ENCODE measurements at regions not wholly inside any gene's neighbourhood (a gene's known extent, or its start where the extent isn't known, plus 50 kb on each side); places are given as distances from the start of the nearest gene placed in this dataset.
"Not testable (repeated sequence)": the region's sequence is repeated elsewhere in the genome, so short reads cannot be mapped to it uniquely, and the experiment has no call there.

DNA sequence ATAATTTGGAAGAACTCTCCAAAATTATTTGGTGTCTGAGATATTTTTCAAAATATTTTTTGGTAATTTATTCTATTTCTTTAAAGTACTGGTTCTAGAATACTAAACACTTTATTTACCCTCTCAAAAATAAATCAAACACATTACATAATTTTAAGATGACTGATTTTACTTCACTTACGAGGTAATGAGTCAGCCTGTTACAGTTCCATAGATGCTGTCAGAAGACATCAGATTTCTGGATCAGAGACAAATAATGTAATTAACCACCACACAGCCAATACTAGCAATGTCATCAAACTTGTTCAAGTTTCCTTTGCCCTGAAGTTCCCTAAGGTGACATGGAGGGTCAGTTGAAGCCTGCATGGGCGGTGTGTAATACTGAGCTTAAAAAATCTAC, 106.1 kb upstream of the CDH9 start:
- no peak overlapping the region for H3K9ac ChIP-seq (ENCODE audit: low read depth in 1 of 3, low read length in 3 of 3)

DNA sequence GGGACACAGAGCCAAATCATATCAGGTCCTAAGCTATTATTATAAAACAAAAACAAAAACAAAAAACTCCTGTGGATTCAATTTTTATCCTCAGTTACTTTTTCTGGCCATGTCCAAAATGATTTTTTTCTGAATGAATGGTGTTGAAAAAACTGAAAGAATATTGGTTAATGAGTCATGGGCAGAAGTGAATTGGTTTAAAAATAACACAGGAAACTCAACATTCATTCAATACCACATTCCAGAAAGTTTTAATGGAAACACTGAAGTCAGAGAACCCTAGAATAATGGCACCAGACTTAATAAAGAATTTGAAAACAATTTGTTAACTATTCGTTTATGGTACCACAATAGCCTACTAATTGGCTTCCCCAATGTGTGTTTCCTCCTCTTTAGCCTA, 102.4 kb upstream of the CDH9 start:
- H3K36me3 ChIP-seq (ENCODE audit: control insufficient read depth in 3 of 3, insufficient read depth in 3 of 3, low read length in 3 of 3), result no peaks in the 10 kb centered on the region
- no peak overlapping the region for H3K27ac ChIP-seq (ENCODE audit: low read depth, low read length)
- H3K27me3 ChIP-seq (ENCODE audit: control insufficient read depth in 3 of 3, insufficient read depth in 3 of 3, low read length in 3 of 3), result no peaks in the 10 kb centered on the region
- H3K4me3 ChIP-seq (ENCODE audit: low read length in 3 of 3), result no peak overlapping the region
- no peak overlapping the region for H3K9ac ChIP-seq (ENCODE audit: low read depth in 1 of 3, low read length in 3 of 3)
- H3K9me3 ChIP-seq (ENCODE audit: control insufficient read depth in 3 of 3, low read length in 3 of 3), result no peaks in the 10 kb centered on the region
- H3K4me1 ChIP-seq (ENCODE audit: control insufficient read depth in 3 of 3, insufficient read depth in 3 of 3, low read length in 3 of 3), result no peaks in the 10 kb centered on the region

More for the DNA sequence above, 106.1 kb upstream of the CDH9 start:
- H3K27me3 ChIP-seq (ENCODE audit: control insufficient read depth in 3 of 3, insufficient read depth in 3 of 3, low read length in 3 of 3), result no peaks in the 10 kb centered on the region
- H3K36me3 ChIP-seq (ENCODE audit: control insufficient read depth in 3 of 3, insufficient read depth in 3 of 3, low read length in 3 of 3), result no peaks in the 10 kb centered on the region
- H3K9me3 ChIP-seq (ENCODE audit: control insufficient read depth in 3 of 3, low read length in 3 of 3), result no peaks in the 10 kb centered on the region
- H3K4me1 ChIP-seq (ENCODE audit: control insufficient read depth in 3 of 3, insufficient read depth in 3 of 3, low read length in 3 of 3), result no peaks in the 10 kb centered on the region
- no peak overlapping the region for H3K4me3 ChIP-seq (ENCODE audit: low read length in 3 of 3)
- H3K27ac ChIP-seq (ENCODE audit: low read depth, low read length), result no peak overlapping the region

GRCh38 chr5:27130587-27130986, 92.2 kb upstream of the CDH9 start:
- Histone ChIP-seq H3K36me3 (ENCODE audit: control insufficient read depth in 3 of 3, insufficient read depth in 3 of 3, low read length in 3 of 3) (no peaks in the 10 kb centered on the region), H3K9me3 (ENCODE audit: control insufficient read depth in 3 of 3, low read length in 3 of 3) (no peaks in the 10 kb centered on the region), H3K27ac (ENCODE audit: low read depth, low read length) (no peak overlapping the region), H3K27me3 (ENCODE audit: control insufficient read depth in 3 of 3, insufficient read depth in 3 of 3, low read length in 3 of 3) (no peaks in the 10 kb centered on the region), H3K4me3 (ENCODE audit: low read length in 3 of 3) (no peak overlapping the region), H3K9ac (ENCODE audit: low read depth in 1 of 3, low read length in 3 of 3) (no peak overlapping the region), H3K4me1 (ENCODE audit: control insufficient read depth in 3 of 3, insufficient read depth in 3 of 3, low read length in 3 of 3) (no peaks in the 10 kb centered on the region)

- no peak overlapping the region for H3K4me3 ChIP-seq (ENCODE audit: low read length in 3 of 3)
- no peak overlapping the region for H3K27ac ChIP-seq (ENCODE audit: low read depth, low read length)
- H3K9ac ChIP-seq (ENCODE audit: low read depth in 1 of 3, low read length in 3 of 3), result no peak overlapping the region
- no peaks in the 10 kb centered on the region for H3K27me3 ChIP-seq (ENCODE audit: control insufficient read depth in 3 of 3, insufficient read depth in 3 of 3, low read length in 3 of 3)
- no peaks in the 10 kb centered on the region for H3K4me1 ChIP-seq (ENCODE audit: control insufficient read depth in 3 of 3, insufficient read depth in 3 of 3, low read length in 3 of 3)
- H3K36me3 ChIP-seq (ENCODE audit: control insufficient read depth in 3 of 3, insufficient read depth in 3 of 3, low read length in 3 of 3), result no peaks in the 10 kb centered on the region
- no peaks in the 10 kb centered on the region for H3K9me3 ChIP-seq (ENCODE audit: control insufficient read depth in 3 of 3, low read length in 3 of 3)
Measured at GRCh38 chr5:27129926-27130325, 91.5 kb upstream of the CDH9 start.

- no peak overlapping the region for H3K4me3 ChIP-seq (ENCODE audit: low read length in 3 of 3)
- no peaks in the 10 kb centered on the region for H3K4me1 ChIP-seq (ENCODE audit: control insufficient read depth in 3 of 3, insufficient read depth in 3 of 3, low read length in 3 of 3)
- no peak overlapping the region for H3K9ac ChIP-seq (ENCODE audit: low read depth in 1 of 3, low read length in 3 of 3)
- no peaks in the 10 kb centered on the region for H3K27me3 ChIP-seq (ENCODE audit: control insufficient read depth in 3 of 3, insufficient read depth in 3 of 3, low read length in 3 of 3)
- no peaks in the 10 kb centered on the region for H3K9me3 ChIP-seq (ENCODE audit: control insufficient read depth in 3 of 3, low read length in 3 of 3)
- no peak overlapping the region for H3K27ac ChIP-seq (ENCODE audit: low read depth, low read length)
- no peaks in the 10 kb centered on the region for H3K36me3 ChIP-seq (ENCODE audit: control insufficient read depth in 3 of 3, insufficient read depth in 3 of 3, low read length in 3 of 3)
Measured at GRCh38 chr5:27125856-27126255, 87.5 kb upstream of the CDH9 start.

GRCh38 chr5:27124590-27124989, 86.2 kb upstream of the CDH9 start:
- H3K27ac ChIP-seq (ENCODE audit: low read depth, low read length), result no peak overlapping the region
- H3K9ac ChIP-seq (ENCODE audit: low read depth in 1 of 3, low read length in 3 of 3), result no peak overlapping the region
- no peak overlapping the region for H3K4me3 ChIP-seq (ENCODE audit: low read length in 3 of 3)
- H3K27me3 ChIP-seq (ENCODE audit: control insufficient read depth in 3 of 3, insufficient read depth in 3 of 3, low read length in 3 of 3), result no peaks in the 10 kb centered on the region
- H3K9me3 ChIP-seq (ENCODE audit: control insufficient read depth in 3 of 3, low read length in 3 of 3), result no peaks in the 10 kb centered on the region
- H3K36me3 ChIP-seq (ENCODE audit: control insufficient read depth in 3 of 3, insufficient read depth in 3 of 3, low read length in 3 of 3), result no peaks in the 10 kb centered on the region
- H3K4me1 ChIP-seq (ENCODE audit: control insufficient read depth in 3 of 3, insufficient read depth in 3 of 3, low read length in 3 of 3), result no peaks in the 10 kb centered on the region

DNA sequence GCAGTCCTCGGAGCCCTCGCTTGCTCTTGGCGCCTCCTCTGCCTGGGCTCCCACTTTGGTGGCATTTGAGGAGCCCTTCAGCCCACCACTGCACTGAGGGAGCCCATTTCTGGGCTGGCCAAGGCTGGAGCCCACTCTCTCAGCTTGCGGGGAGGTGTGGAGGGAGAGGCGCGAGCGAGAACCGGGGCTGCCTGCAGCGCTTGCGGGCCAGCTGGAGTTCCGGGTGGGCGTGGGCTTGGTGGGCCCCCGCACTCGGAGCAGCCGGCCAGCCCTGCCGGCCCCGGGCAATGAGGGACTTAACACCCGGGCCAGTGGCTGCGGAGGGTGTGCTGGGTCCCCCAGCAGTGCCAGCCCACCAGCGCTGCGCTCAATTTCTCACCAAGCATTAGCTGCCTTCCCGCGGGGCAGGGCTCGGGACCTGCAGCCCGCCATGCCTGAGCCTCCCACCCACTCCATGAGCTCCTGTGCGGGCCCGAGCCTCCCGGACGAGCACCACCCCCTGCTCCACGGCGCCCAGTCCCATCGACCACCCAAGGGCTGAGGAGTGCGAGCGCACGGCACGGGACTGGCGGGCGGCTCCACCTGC, 81.4 kb upstream of the CDH9 start:
- not testable (repeated sequence) for H3K27me3 ChIP-seq (ENCODE audit: control insufficient read depth in 3 of 3, insufficient read depth in 3 of 3, low read length in 3 of 3); H3K36me3 ChIP-seq (ENCODE audit: control insufficient read depth in 3 of 3, insufficient read depth in 3 of 3, low read length in 3 of 3); H3K4me1 ChIP-seq (ENCODE audit: control insufficient read depth in 3 of 3, insufficient read depth in 3 of 3, low read length in 3 of 3); H3K9me3 ChIP-seq (ENCODE audit: control insufficient read depth in 3 of 3, low read length in 3 of 3); H3K9ac ChIP-seq (ENCODE audit: low read depth in 1 of 3, low read length in 3 of 3); H3K27ac ChIP-seq (ENCODE audit: low read depth, low read length); H3K4me3 ChIP-seq (ENCODE audit: low read length in 3 of 3)

GRCh38 chr5:27103486-27103885, 65.1 kb upstream of the CDH9 start:
- Histone ChIP-seq H3K9me3 (ENCODE audit: control insufficient read depth in 3 of 3, low read length in 3 of 3) (no peaks in the 10 kb centered on the region), H3K4me1 (ENCODE audit: control insufficient read depth in 3 of 3, insufficient read depth in 3 of 3, low read length in 3 of 3) (no peaks in the 10 kb centered on the region), H3K36me3 (ENCODE audit: control insufficient read depth in 3 of 3, insufficient read depth in 3 of 3, low read length in 3 of 3) (no peaks in the 10 kb centered on the region), H3K27ac (ENCODE audit: low read depth, low read length) (no peak overlapping the region), H3K27me3 (ENCODE audit: control insufficient read depth in 3 of 3, insufficient read depth in 3 of 3, low read length in 3 of 3) (no peaks in the 10 kb centered on the region), H3K4me3 (ENCODE audit: low read length in 3 of 3) (no peak overlapping the region), H3K9ac (ENCODE audit: low read depth in 1 of 3, low read length in 3 of 3) (no peak overlapping the region)

DNA sequence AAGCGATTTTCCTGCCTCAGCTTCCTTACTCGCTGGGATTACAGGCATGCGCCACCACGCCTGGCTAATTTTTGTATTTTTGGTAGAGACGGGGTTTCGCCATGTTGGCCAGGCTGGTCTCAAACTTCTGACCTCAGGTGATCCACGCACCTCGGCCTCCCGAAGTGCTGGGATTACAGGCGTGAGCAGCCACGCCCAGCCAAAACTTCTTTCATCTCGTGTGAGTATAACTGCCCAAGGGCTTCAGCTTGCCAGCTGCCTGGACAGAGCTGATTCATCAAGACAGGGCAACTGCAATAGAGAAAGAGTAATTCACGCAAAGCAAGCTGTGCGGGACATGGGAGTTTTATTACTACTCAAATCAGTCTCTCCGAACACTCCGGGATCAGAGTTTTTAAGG, 57.4 kb upstream of the CDH9 start:
- not testable (repeated sequence) for H3K9ac ChIP-seq (ENCODE audit: low read depth in 1 of 3, low read length in 3 of 3); H3K4me3 ChIP-seq (ENCODE audit: low read length in 3 of 3); H3K36me3 ChIP-seq (ENCODE audit: control insufficient read depth in 3 of 3, insufficient read depth in 3 of 3, low read length in 3 of 3); H3K4me1 ChIP-seq (ENCODE audit: control insufficient read depth in 3 of 3, insufficient read depth in 3 of 3, low read length in 3 of 3); H3K9me3 ChIP-seq (ENCODE audit: control insufficient read depth in 3 of 3, low read length in 3 of 3); H3K27ac ChIP-seq (ENCODE audit: low read depth, low read length); H3K27me3 ChIP-seq (ENCODE audit: control insufficient read depth in 3 of 3, insufficient read depth in 3 of 3, low read length in 3 of 3)

GRCh38 chr5:27093279-27093678, 54.9 kb upstream of the CDH9 start:
- no peaks in the 10 kb centered on the region for H3K4me1 ChIP-seq (ENCODE audit: control insufficient read depth in 3 of 3, insufficient read depth in 3 of 3, low read length in 3 of 3)

DNA sequence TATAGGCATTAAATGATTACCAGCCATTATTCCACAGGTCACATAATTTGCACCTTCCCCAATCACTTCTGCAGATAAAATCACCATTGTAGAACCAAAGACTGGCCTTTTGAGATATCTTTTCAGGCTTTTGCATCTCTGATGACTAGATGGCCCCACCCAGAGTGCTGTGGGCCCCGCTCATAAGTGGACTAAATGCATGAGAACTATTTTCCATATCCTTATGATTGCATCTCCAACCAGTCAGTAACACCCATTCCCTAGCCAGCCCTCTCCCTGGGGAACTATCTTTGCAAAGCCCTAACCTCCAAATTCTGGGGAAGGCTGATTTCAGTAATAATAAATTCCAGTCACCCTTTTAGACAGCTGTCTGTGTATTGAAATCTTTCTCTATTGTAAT, 53.5 kb upstream of the CDH9 start:
- Histone ChIP-seq H3K4me1 (ENCODE audit: control insufficient read depth in 3 of 3, insufficient read depth in 3 of 3, low read length in 3 of 3) (no peaks in the 10 kb centered on the region), H3K4me3 (ENCODE audit: low read length in 3 of 3) (no peak overlapping the region), H3K36me3 (ENCODE audit: control insufficient read depth in 3 of 3, insufficient read depth in 3 of 3, low read length in 3 of 3) (no peaks in the 10 kb centered on the region), H3K9ac (ENCODE audit: low read depth in 1 of 3, low read length in 3 of 3) (no peak overlapping the region), H3K27me3 (ENCODE audit: control insufficient read depth in 3 of 3, insufficient read depth in 3 of 3, low read length in 3 of 3) (no peaks in the 10 kb centered on the region), H3K9me3 (ENCODE audit: control insufficient read depth in 3 of 3, low read length in 3 of 3) (no peaks in the 10 kb centered on the region), H3K27ac (ENCODE audit: low read depth, low read length) (no peak overlapping the region)

More at GRCh38 chr5:27093279-27093678, 54.9 kb upstream of the CDH9 start:
- Histone ChIP-seq H3K4me3 (ENCODE audit: low read length in 3 of 3) (no peak overlapping the region), H3K9ac (ENCODE audit: low read depth in 1 of 3, low read length in 3 of 3) (no peak overlapping the region), H3K36me3 (ENCODE audit: control insufficient read depth in 3 of 3, insufficient read depth in 3 of 3, low read length in 3 of 3) (no peaks in the 10 kb centered on the region), H3K27me3 (ENCODE audit: control insufficient read depth in 3 of 3, insufficient read depth in 3 of 3, low read length in 3 of 3) (no peaks in the 10 kb centered on the region), H3K27ac (ENCODE audit: low read depth, low read length) (no peak overlapping the region), H3K9me3 (ENCODE audit: control insufficient read depth in 3 of 3, low read length in 3 of 3) (no peaks in the 10 kb centered on the region)

All from skeletal muscle tissue (tissue), 3 donors.